ENCODE measurements at regions not wholly inside any gene's neighbourhood (a gene's known extent, or its start where the extent isn't known, plus 50 kb on each side); places are given as distances from the start of the nearest gene placed in this dataset.
"Not testable (repeated sequence)": the region's sequence is repeated elsewhere in the genome, so short reads cannot be mapped to it uniquely, and the experiment has no call there.

- DNase-seq (ENCODE audit: low read depth) (no peak), FAIRE-seq (no peak)
- Histone ChIP-seq H3K27me3 (ENCODE audit: control insufficient read depth, insufficient read depth, low read length) (no peaks in the 10 kb centered on the region), H3K36me3 (ENCODE audit: control insufficient read depth, insufficient read depth, low read length) (no peaks in the 10 kb centered on the region), H3K4me3 (ENCODE audit: low read depth, low read length) (no peak overlapping the region)
- no peak for TF ChIP-seq CTCF (IDR thresholded peaks at IDR 0.05; ENCODE audit: insufficient read depth, low read length, severe bottlenecking)
Observed at GRCh38 chr10:3919709-3920308, 134.8 kb upstream of the KLF6 start.

- FAIRE-seq; H3K4me3 ChIP-seq (ENCODE audit: low read depth, low read length); DNase-seq (ENCODE audit: low read depth); H3K36me3 ChIP-seq (ENCODE audit: control insufficient read depth, insufficient read depth, low read length); H3K27me3 ChIP-seq (ENCODE audit: control insufficient read depth, insufficient read depth, low read length): not testable (repeated sequence)
Observed at GRCh38 chr10:3917392-3917791, 132.4 kb upstream of the KLF6 start.

- H3K27me3 ChIP-seq (ENCODE audit: control insufficient read depth, insufficient read depth, low read length), result no peaks in the 10 kb centered on the region
- no peak overlapping the region for H3K4me3 ChIP-seq (ENCODE audit: low read depth, low read length)
- FAIRE-seq, result no peak
- no peak for TF ChIP-seq CTCF (IDR thresholded peaks at IDR 0.05; ENCODE audit: insufficient read depth, low read length, severe bottlenecking)
- DNase-seq (ENCODE audit: low read depth), result no peak
- H3K36me3 ChIP-seq (ENCODE audit: control insufficient read depth, insufficient read depth, low read length), result no peaks in the 10 kb centered on the region
Observed at GRCh38 chr10:3914733-3915132, 129.7 kb upstream of the KLF6 start.

- Histone ChIP-seq H3K27me3 (ENCODE audit: control insufficient read depth, insufficient read depth, low read length) (no peaks in the 10 kb centered on the region), H3K36me3 (ENCODE audit: control insufficient read depth, insufficient read depth, low read length) (no peaks in the 10 kb centered on the region), H3K4me3 (ENCODE audit: low read depth, low read length) (peak overlapping the region; percentile 10)
- DNase-seq (ENCODE audit: low read depth) (peak; percentile 89), FAIRE-seq (no peak)
- TF ChIP-seq CTCF (IDR thresholded peaks at IDR 0.05; ENCODE audit: insufficient read depth, low read length, severe bottlenecking), result no peak
Observed at GRCh38 chr10:3911713-3912442, 126.9 kb upstream of the KLF6 start.

GRCh38 chr10:3911241-3911640, 126.2 kb upstream of the KLF6 start:
- DNase-seq (ENCODE audit: low read depth) (no peak), FAIRE-seq (no peak)
- H3K4me3 ChIP-seq (ENCODE audit: low read depth, low read length), result no peak overlapping the region
- no peak for TF ChIP-seq CTCF (IDR thresholded peaks at IDR 0.05; ENCODE audit: insufficient read depth, low read length, severe bottlenecking)
- no peaks in the 10 kb centered on the region for H3K36me3 ChIP-seq (ENCODE audit: control insufficient read depth, insufficient read depth, low read length)
- H3K27me3 ChIP-seq (ENCODE audit: control insufficient read depth, insufficient read depth, low read length), result no peaks in the 10 kb centered on the region

GRCh38 chr10:3909339-3909738, 124.3 kb upstream of the KLF6 start:
- DNase-seq (ENCODE audit: low read depth) (no peak), FAIRE-seq (no peak)
- Histone ChIP-seq H3K27me3 (ENCODE audit: control insufficient read depth, insufficient read depth, low read length) (no peaks in the 10 kb centered on the region), H3K4me3 (ENCODE audit: low read depth, low read length) (no peak overlapping the region), H3K36me3 (ENCODE audit: control insufficient read depth, insufficient read depth, low read length) (no peaks in the 10 kb centered on the region)
- TF ChIP-seq CTCF (IDR thresholded peaks at IDR 0.05; ENCODE audit: insufficient read depth, low read length, severe bottlenecking), result no peak

Data from bronchial epithelial cell (primary cell).